HCT116 (cell line): ENCODE measurements at regions not wholly inside any gene's neighbourhood (a gene's known extent, or its start where the extent isn't known, plus 50 kb on each side); places are given as distances from the start of the nearest gene placed in this dataset.

Experiments
- ATAC-seq: fragments of 200-7000 bp; cut with Tn5 transposase; 2 replicates; pipeline ENCODE4 v1.9.1; 2020; ENCODE audit warnings: mild to moderate bottlenecking, moderate library complexity
- BruUV-seq: library from RNA; stranded (reverse); fragments of 400-500 nt; replicated peaks from 2 replicates; lab custom pipeline; 2021; lab: Mats Ljungman, UMichigan
- CTCF ChIA-PET: fragments of 300-600 bp; sonication (Branson Sonifier 250); formaldehyde crosslinking; loops from one replicate; lab custom pipeline; 2021; ENCODE audit warnings: antibody characterized with exemption; lab: Charles Lee
- POLR2A ChIA-PET: fragments of 300-600, 350-600 bp; sonication (Branson Sonifier 250); formaldehyde crosslinking; loops from one replicate; lab custom pipeline; 2021; ENCODE audit warnings: antibody characterized with exemption; lab: Charles Lee
- RAD21 ChIA-PET, 2 experiments: fragments of 300-600 bp; sonication (Branson Sonifier 250); formaldehyde crosslinking; loops; one replicate each; lab custom pipeline; 2023; ENCODE audit warnings: low total read pairs in 2 of 2; ENCODE audit not compliant: uncharacterized antibody in 2 of 2, unreplicated experiment in 2 of 2, low non-redundant PET in 1 of 2; lab: Charles Lee
- DNase-seq: peaks from one replicate; pipeline ENCODE4 v3.0.0-alpha.2; 2010; ENCODE audit warnings: low read depth, low spot score
- H2AFZ ChIP-seq: fragments of 200-600 bp; shearing (Covaris generic), sonication (generic); 2 replicates; pipeline ENCODE4 v1.6.1; 2017; ENCODE audit warnings: low read depth, mixed run types, mixed read lengths, antibody characterized with exemption, low read length; ENCODE audit not compliant: poor library complexity, severe bottlenecking
- H3K27ac ChIP-seq: 2 replicates; pipeline ENCODE4 v1.5.1; 2012; ENCODE audit warnings: low read depth, low read length
- H3K27me3 ChIP-seq: fragments of 200-600 bp; sonication (generic); 2 replicates; pipeline ENCODE4 v1.6.1; 2016; ENCODE audit warnings: mixed run types, low read length, mixed read lengths; ENCODE audit not compliant: insufficient read depth
- H3K36me3 ChIP-seq, 2 experiments: fragments of 200-500 bp in 1 of 2; fragments of 200-600 bp in 1 of 2; sonication (Bioruptor generic) in 1 of 2; sonication (generic) in 1 of 2; 2 replicates each; pipeline versions ENCODE4 v1.5.1 to v1.6.1; 2014 to 2016; ENCODE audit warnings: low read length in 2 of 2, inconsistent platforms in 1 of 2, mixed read lengths in 1 of 2, mixed run types in 1 of 2; ENCODE audit not compliant: insufficient read depth in 2 of 2, control insufficient read depth in 1 of 2
- H3K4me1 ChIP-seq, 2 experiments: fragments of 200-600 bp in 1 of 2; sonication (generic) in 1 of 2; 2 replicates each; pipeline versions ENCODE4 v1.5.1 to v1.6.1; 2012 to 2017; ENCODE audit warnings: low read length in 2 of 2, inconsistent platforms in 1 of 2, mild to moderate bottlenecking in 1 of 2, mixed read lengths in 1 of 2, mixed run types in 1 of 2, moderate library complexity in 1 of 2; ENCODE audit not compliant: insufficient read depth in 2 of 2, control insufficient read depth in 1 of 2
- H3K4me2 ChIP-seq: fragments of 200-600 bp; sonication (generic); 2 replicates; pipeline ENCODE4 v1.6.1; 2017; ENCODE audit warnings: mixed run types, low read length, mixed read lengths
- H3K4me3 ChIP-seq, 2 experiments: fragments of 200-600 bp in 1 of 2; sonication (generic) in 1 of 2; replicated peaks in 1 of 2; 2 replicates each; pipeline ENCODE4 v1.5.1; 2011 to 2016; ENCODE audit warnings: low read length in 2 of 2, control low read depth in 1 of 2, low read depth in 1 of 2, mild to moderate bottlenecking in 1 of 2, mixed read lengths in 1 of 2, mixed run types in 1 of 2
- H3K79me2 ChIP-seq: fragments of 200-600 bp; sonication (generic); 2 replicates; pipeline ENCODE4 v1.6.1; 2017; ENCODE audit warnings: mild to moderate bottlenecking, mixed run types, low read length, moderate library complexity, mixed read lengths; ENCODE audit not compliant: insufficient read depth
- H3K9ac ChIP-seq: fragments of 200-600 bp; sonication (generic); 2 replicates; pipeline ENCODE4 v1.6.1; 2016; ENCODE audit warnings: low read length, mixed read lengths
- H3K9me2 ChIP-seq: fragments of 200-600 bp; sonication (generic), shearing (Covaris generic); 2 replicates; pipeline ENCODE4 v1.6.1; 2017; ENCODE audit warnings: mixed run types, mild to moderate bottlenecking, moderate library complexity; ENCODE audit not compliant: insufficient read depth
- H3K9me3 ChIP-seq, 2 experiments: fragments of 200-500 bp in 1 of 2; fragments of 200-600 bp in 1 of 2; sonication (Bioruptor generic) in 1 of 2; sonication (generic) in 1 of 2; 2 replicates each; pipeline ENCODE4 v1.6.1; 2014 to 2017; ENCODE audit warnings: low read length in 2 of 2, mixed read lengths in 2 of 2, inconsistent platforms in 1 of 2, low read depth in 1 of 2, mild to moderate bottlenecking in 1 of 2, mixed run types in 1 of 2, moderate library complexity in 1 of 2; ENCODE audit not compliant: control insufficient read depth in 1 of 2, insufficient read depth in 1 of 2
- H4K20me1 ChIP-seq: fragments of 200-600 bp; sonication (generic), shearing (Covaris generic); 2 replicates; pipeline ENCODE4 v1.6.1; 2017; ENCODE audit warnings: mixed run types, mild to moderate bottlenecking, moderate library complexity; ENCODE audit not compliant: insufficient read depth
- CBX3 ChIP-seq: IDR thresholded peaks from 2 replicates; pipeline ENCODE4 v1.6.1; 2012; ENCODE audit warnings: low read depth
- CEBPB ChIP-seq: IDR thresholded peaks from 2 replicates; pipeline ENCODE4 v1.6.1; 2012; ENCODE audit warnings: low read depth
- CTCF ChIP-seq, 3 experiments: fragments of 200-600 bp in 1 of 3; sonication (generic) in 1 of 3; IDR thresholded peaks in 2 of 3; conservative IDR thresholded peaks in 1 of 3; 2 replicates each; pipeline ENCODE4 v1.5.1; 2012 to 2017; ENCODE audit warnings: low read depth in 2 of 3, low read length in 2 of 3, antibody characterized with exemption in 1 of 3, borderline replicate concordance in 1 of 3, control low read depth in 1 of 3, mild to moderate bottlenecking in 1 of 3, mixed read lengths in 1 of 3, mixed run types in 1 of 3, moderate library complexity in 1 of 3; ENCODE audit not compliant: insufficient read depth in 1 of 3
- EGR1 ChIP-seq: IDR thresholded peaks from 2 replicates; pipeline ENCODE4 v1.6.1; 2012; ENCODE audit warnings: low read depth
- FOSL1 ChIP-seq: IDR thresholded peaks from 2 replicates; pipeline ENCODE4 v1.6.1; 2012; ENCODE audit warnings: low read depth
- JUND ChIP-seq: IDR thresholded peaks from 2 replicates; pipeline ENCODE4 v1.6.1; 2012
- MAX ChIP-seq: IDR thresholded peaks from 2 replicates; pipeline ENCODE4 v1.6.1; 2012
- POLR2A ChIP-seq: IDR thresholded peaks from 2 replicates; pipeline ENCODE4 v1.7.0; 2011; ENCODE audit warnings: borderline replicate concordance; ENCODE audit not compliant: insufficient read depth, insufficient read length; ENCODE audit errors: extremely low read depth
- POLR2AphosphoS5 ChIP-seq: IDR thresholded peaks from 2 replicates; pipeline ENCODE4 v1.6.1; 2011; ENCODE audit warnings: mild to moderate bottlenecking, low read depth, low read length, moderate library complexity
- RAD21 ChIP-seq: IDR thresholded peaks from 2 replicates; pipeline ENCODE4 v1.6.1; 2012; ENCODE audit warnings: low read depth, mild to moderate bottlenecking
- REST ChIP-seq: IDR thresholded peaks from 2 replicates; pipeline ENCODE4 v1.6.1; 2012; ENCODE audit warnings: low read depth
- SIN3A ChIP-seq: IDR thresholded peaks from 2 replicates; pipeline ENCODE4 v1.6.1; 2012; ENCODE audit warnings: low read depth
- SP1 ChIP-seq: IDR thresholded peaks from 2 replicates; pipeline ENCODE4 v1.6.1; 2012; ENCODE audit warnings: low read depth
- ZFX ChIP-seq: fragments of 450-650 bp; IDR thresholded peaks from 2 replicates; pipeline ENCODE4 v1.6.1; 2017
- ZNF274 ChIP-seq: fragments of 200-500 bp; sonication (Bioruptor generic); IDR thresholded peaks from 2 replicates; pipeline ENCODE4 v1.6.1; 2014; ENCODE audit warnings: mild to moderate bottlenecking, low read depth, low read length, inconsistent platforms
- intact Hi-C: fragments of 100-400 bp; cut with micrococcal nuclease; formaldehyde crosslinking; loops from 2 replicates; pipeline ENCODE4 v1.10.0; 2022

- Histone ChIP-seq H3K4me3 (no peak overlapping the region), H3K27ac (no peak overlapping the region), H3K9me3 (no peaks in the 10 kb centered on the region), H3K9me2 (no peaks in the 10 kb centered on the region), H3K36me3 (no peaks in the 10 kb centered on the region), H3K4me1 (peaks cover 0 to 7% of the 10 kb centered on the region in 2 experiments; a peak in 1 of 4 replicates), H3K27me3 (no peaks in the 10 kb centered on the region), H4K20me1 (no peaks in the 10 kb centered on the region), H3K9ac (no peak overlapping the region), H3K4me2 (no peak overlapping the region), H2AFZ (no peak overlapping the region), H3K79me2 (no peaks in the 10 kb centered on the region)
- no peak for DNase-seq
- ChIA-PET RAD21 (interaction anchor here in 1 of 2 experiments (0.5 kb wide), 1 partner anchor 206 kb away, joined by 8 read pairs; no protein-coding TSS in a partner anchor), CTCF (interaction anchor here (0.8 to 1.0 kb wide), 2 partner anchors 115 to 206 kb away, joined by 4 to 5 read pairs; no protein-coding TSS in a partner anchor), POLR2A (no interaction called here)
- no TSS peak for BruUV-seq
- no peak for ATAC-seq
- TF ChIP-seq CTCF (IDR thresholded peaks at IDR 0.05 in 2 of 3, conservative IDR thresholded peaks at IDR 0.05 in 1 of 3; ENCODE audit: borderline replicate concordance in 1 of 3, insufficient read depth in 1 of 3, low read depth in 2 of 3, low read length in 2 of 3) (no peak), CBX3 (no peak), SIN3A (no peak), SP1 (no peak), POLR2AphosphoS5 (no peak), MAX (no peak), RAD21 (no peak), POLR2A (no peak), FOSL1 (no peak), CEBPB (no peak), JUND (no peak), ZNF274 (no peak), ZFX (no peak), EGR1 (no peak), REST (no peak)
- intact Hi-C loops: no loop called here
These were observed 81.5 kb upstream of the AKAP13 start for GRCh38 chr15:85298941-85299340.
